Endothelial cell of umbilical vein (primary cell): ENCODE measurements at regions not wholly inside any gene's neighbourhood (a gene's known extent, or its start where the extent isn't known, plus 50 kb on each side); places are given as distances from the start of the nearest gene placed in this dataset.

Experiments
- BruUV-seq: library from RNA; stranded (reverse); fragments of 400-500 nt; replicated peaks from 2 replicates; lab custom pipeline; 2021; lab: Mats Ljungman, UMichigan
- CTCF ChIA-PET: fragments of 300-600, 350-600 bp; sonication (Branson Sonifier 250); formaldehyde crosslinking; loops from one replicate; lab custom pipeline; 2021; ENCODE audit warnings: antibody characterized with exemption, inconsistent platforms; lab: Charles Lee
- POLR2A ChIA-PET: fragments of 300-600, 350-600 bp; sonication (Branson Sonifier 250); formaldehyde crosslinking; loops from one replicate; lab custom pipeline; 2021; ENCODE audit warnings: antibody characterized with exemption, inconsistent platforms; lab: Charles Lee
- DNase-seq: peaks from one replicate; pipeline ENCODE4 v3.0.0-alpha.2; 2011; ENCODE audit warnings: low read depth, low spot score
- FAIRE-seq: peaks from 2 replicates; lab custom pipeline; 2011; peaks lifted over from hg19 to GRCh38; lab: Jason Lieb, UNC
- H2AFZ ChIP-seq: 2 replicates; pipeline ENCODE4 v1.6.0; 2012; ENCODE audit warnings: low read depth, low read length, control low read depth, inconsistent platforms
- H3K27ac ChIP-seq: 2 replicates; pipeline ENCODE4 v1.5.1; 2011; ENCODE audit warnings: low read depth, mild to moderate bottlenecking, control low read depth, low read length, moderate library complexity; ENCODE audit not compliant: insufficient read depth
- H3K27me3 ChIP-seq, 2 experiments: 2 replicates each; pipeline versions ENCODE4 v1.6.0 to v1.6.1; 2011; ENCODE audit warnings: low read length in 2 of 2, mixed read lengths in 1 of 2; ENCODE audit not compliant: control insufficient read depth in 2 of 2, insufficient read depth in 2 of 2
- H3K36me3 ChIP-seq, 2 experiments: 2 replicates in 1 of 2; 3 replicates in 1 of 2; pipeline ENCODE4 v1.5.1; 2011; ENCODE audit warnings: low read length in 2 of 2, mild to moderate bottlenecking in 1 of 2, moderate library complexity in 1 of 2; ENCODE audit not compliant: control insufficient read depth in 2 of 2, insufficient read depth in 2 of 2; ENCODE audit errors: extremely low read depth in 1 of 2
- H3K4me1 ChIP-seq: 3 replicates; pipeline ENCODE4 v1.5.1; 2011; ENCODE audit warnings: mild to moderate bottlenecking, low read length; ENCODE audit not compliant: control insufficient read depth, insufficient read depth; ENCODE audit errors: extremely low read depth
- H3K4me2 ChIP-seq: 2 replicates; pipeline ENCODE4 v1.6.1; 2011; ENCODE audit warnings: low read length, control low read depth, mixed read lengths; ENCODE audit not compliant: insufficient read depth
- H3K4me3 ChIP-seq, 3 experiments: fragments of 200-600 bp in 1 of 3; sonication (generic), shearing (Covaris generic) in 1 of 3; replicated peaks in 1 of 3; 2 replicates each; pipeline ENCODE4 v1.5.1; 2011 to 2016; ENCODE audit warnings: control low read depth in 3 of 3, low read length in 3 of 3, mild to moderate bottlenecking in 2 of 3, inconsistent platforms in 1 of 3, low read depth in 1 of 3, moderate library complexity in 1 of 3; ENCODE audit not compliant: insufficient read depth in 1 of 3
- H3K79me2 ChIP-seq: 2 replicates; pipeline ENCODE4 v1.6.0; 2012; ENCODE audit warnings: low read length, inconsistent platforms; ENCODE audit not compliant: control insufficient read depth, insufficient read depth
- H3K9ac ChIP-seq: replicated peaks from 2 replicates; pipeline ENCODE3; 2011; ENCODE audit warnings: low read length, control low read depth; ENCODE audit not compliant: insufficient read depth; ENCODE audit errors: extremely low read depth
- H3K9me1 ChIP-seq: replicated peaks from 3 replicates; pipeline ENCODE4 v1.6.0; 2011; ENCODE audit warnings: mild to moderate bottlenecking, low read length; ENCODE audit not compliant: control insufficient read depth, insufficient read depth; ENCODE audit errors: extremely low read depth
- H3K9me3 ChIP-seq: replicated peaks from 2 replicates; pipeline ENCODE4 v1.5.1; 2012; ENCODE audit warnings: low read length, inconsistent platforms; ENCODE audit not compliant: control insufficient read depth, insufficient read depth
- H4K20me1 ChIP-seq: replicated peaks from 2 replicates; pipeline ENCODE3; 2011; ENCODE audit warnings: mild to moderate bottlenecking, low read length; ENCODE audit not compliant: control insufficient read depth, insufficient read depth; ENCODE audit errors: extremely low read depth
- EZH2 ChIP-seq: IDR thresholded peaks from 2 replicates; pipeline ENCODE4 v1.6.1; 2012; ENCODE audit warnings: borderline replicate concordance, low read depth, mild to moderate bottlenecking, moderate library complexity, low read length, inconsistent platforms; ENCODE audit not compliant: severe bottlenecking
- FOS ChIP-seq: IDR thresholded peaks from 2 replicates; pipeline ENCODE4 v1.6.1; 2011; ENCODE audit warnings: mild to moderate bottlenecking, low read length, moderate library complexity, borderline replicate concordance; ENCODE audit not compliant: insufficient read depth
- GATA2 ChIP-seq: IDR thresholded peaks from 2 replicates; pipeline ENCODE4 v1.7.0; 2011; ENCODE audit warnings: low read depth, mild to moderate bottlenecking, moderate library complexity, mixed read lengths, low read length; ENCODE audit not compliant: insufficient read length, insufficient read depth
- JUN ChIP-seq: IDR thresholded peaks from 2 replicates; pipeline ENCODE4 v1.6.1; 2011; ENCODE audit warnings: borderline replicate concordance, low read depth; ENCODE audit not compliant: insufficient read length, insufficient read depth
- MYC ChIP-seq: IDR thresholded peaks from one replicate; pipeline ENCODE4 v1.6.1; 2011; ENCODE audit warnings: mild to moderate bottlenecking, low read depth, low read length
- POLR2A ChIP-seq: IDR thresholded peaks from 2 replicates; pipeline ENCODE4 v1.6.1; 2012; ENCODE audit warnings: low read depth, mild to moderate bottlenecking, control low read depth, low read length
- POLR2AphosphoS5 ChIP-seq: IDR thresholded peaks from 2 replicates; pipeline ENCODE4 v1.6.1; 2012; ENCODE audit warnings: low read depth, mild to moderate bottlenecking, control low read depth, low read length, moderate library complexity; ENCODE audit not compliant: insufficient read depth
- dilution Hi-C: fragments of 300-500 bp; cut with MboI; formaldehyde crosslinking; loops from one replicate; pipeline ENCODE4 v1.15.0; 2019; ENCODE audit warnings: low sequenced_read_pairs; ENCODE audit not compliant: extremely low pct_ligation_motif_present
- intact Hi-C: fragments of 100-400 bp; cut with micrococcal nuclease; formaldehyde crosslinking; loops from one replicate; pipeline ENCODE4 v1.10.0; 2022
- TF ChIP-seq, protein P1 (sequence below), 2 donors: IDR thresholded peaks; 1 replicate in 1 of 2; 2 replicates in 1 of 2; pipeline ENCODE4 v1.5.1; 2011; ENCODE audit warnings: low read length in 2 of 2, mild to moderate bottlenecking in 2 of 2, moderate library complexity in 2 of 2, control low read depth in 1 of 2, inconsistent platforms in 1 of 2, low read depth in 1 of 2; ENCODE audit not compliant: insufficient read depth in 1 of 2; ENCODE audit errors: extremely low read depth in 1 of 2
- TF ChIP-seq, protein P2 (sequence below): IDR thresholded peaks from 2 replicates; pipeline ENCODE4 v1.6.1; 2011; ENCODE audit not compliant: insufficient read depth, insufficient read length

DNA sequence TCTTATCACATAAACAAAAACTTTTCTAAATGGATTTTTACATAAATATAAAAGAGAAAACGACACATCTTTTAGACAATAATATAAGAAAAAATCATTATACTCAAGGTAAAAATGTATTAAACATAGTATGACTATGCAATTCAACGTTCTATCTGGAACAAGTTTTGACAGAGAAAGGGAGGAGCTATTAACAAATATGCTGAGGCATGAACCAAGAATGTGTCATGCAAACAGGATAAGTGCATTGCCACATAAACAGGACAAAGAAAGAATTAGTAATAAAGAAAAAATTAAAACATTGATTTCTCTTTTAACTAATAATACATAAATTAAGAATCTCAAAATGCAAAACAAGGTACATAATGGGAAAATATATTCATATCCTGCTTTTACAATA, 1353.4 kb upstream of the GJE1 start:
- H2AFZ ChIP-seq = no peak overlapping the region
- H3K36me3 ChIP-seq = no peaks in the 10 kb centered on the region
- intact Hi-C loops = no loop called here
- TF ChIP-seq MYC (no peak), EZH2 (no peak), POLR2AphosphoS5 (no peak), POLR2A (no peak), FOS (no peak), JUN (no peak), GATA2 (no peak)
- TF ChIP-seq, protein P1, sequence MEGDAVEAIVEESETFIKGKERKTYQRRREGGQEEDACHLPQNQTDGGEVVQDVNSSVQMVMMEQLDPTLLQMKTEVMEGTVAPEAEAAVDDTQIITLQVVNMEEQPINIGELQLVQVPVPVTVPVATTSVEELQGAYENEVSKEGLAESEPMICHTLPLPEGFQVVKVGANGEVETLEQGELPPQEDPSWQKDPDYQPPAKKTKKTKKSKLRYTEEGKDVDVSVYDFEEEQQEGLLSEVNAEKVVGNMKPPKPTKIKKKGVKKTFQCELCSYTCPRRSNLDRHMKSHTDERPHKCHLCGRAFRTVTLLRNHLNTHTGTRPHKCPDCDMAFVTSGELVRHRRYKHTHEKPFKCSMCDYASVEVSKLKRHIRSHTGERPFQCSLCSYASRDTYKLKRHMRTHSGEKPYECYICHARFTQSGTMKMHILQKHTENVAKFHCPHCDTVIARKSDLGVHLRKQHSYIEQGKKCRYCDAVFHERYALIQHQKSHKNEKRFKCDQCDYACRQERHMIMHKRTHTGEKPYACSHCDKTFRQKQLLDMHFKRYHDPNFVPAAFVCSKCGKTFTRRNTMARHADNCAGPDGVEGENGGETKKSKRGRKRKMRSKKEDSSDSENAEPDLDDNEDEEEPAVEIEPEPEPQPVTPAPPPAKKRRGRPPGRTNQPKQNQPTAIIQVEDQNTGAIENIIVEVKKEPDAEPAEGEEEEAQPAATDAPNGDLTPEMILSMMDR (IDR thresholded peaks at IDR 0.05; ENCODE audit: extremely low read depth in 1 of 2, insufficient read depth in 1 of 2, low read depth in 1 of 2, low read length in 2 of 2) = no peak
- TF ChIP-seq, protein P2, sequence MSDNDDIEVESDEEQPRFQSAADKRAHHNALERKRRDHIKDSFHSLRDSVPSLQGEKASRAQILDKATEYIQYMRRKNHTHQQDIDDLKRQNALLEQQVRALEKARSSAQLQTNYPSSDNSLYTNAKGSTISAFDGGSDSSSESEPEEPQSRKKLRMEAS = no peak
- POLR2A ChIA-PET = no interaction called here
- no peaks in the 10 kb centered on the region for H4K20me1 ChIP-seq
- H3K9ac ChIP-seq = no peak overlapping the region
- H3K4me1 ChIP-seq = peaks cover 3% of the 10 kb centered on the region
- no peak overlapping the region for H3K27ac ChIP-seq
- FAIRE-seq (no peak), DNase-seq (no peak)
- dilution Hi-C loops = no loop called here
- no peaks in the 10 kb centered on the region for H3K79me2 ChIP-seq
- no peaks in the 10 kb centered on the region for H3K27me3 ChIP-seq
- no TSS peak for BruUV-seq
- CTCF ChIA-PET = no interaction called here
- H3K4me3 ChIP-seq = no peak overlapping the region
- no peaks in the 10 kb centered on the region for H3K9me3 ChIP-seq
- no peak overlapping the region for H3K4me2 ChIP-seq
- H3K9me1 ChIP-seq = no peaks in the 10 kb centered on the region
